ENCODE measurements at regions not wholly inside any gene's neighbourhood (a gene's known extent, or its start where the extent isn't known, plus 50 kb on each side); places are given as distances from the start of the nearest gene placed in this dataset.

DNA sequence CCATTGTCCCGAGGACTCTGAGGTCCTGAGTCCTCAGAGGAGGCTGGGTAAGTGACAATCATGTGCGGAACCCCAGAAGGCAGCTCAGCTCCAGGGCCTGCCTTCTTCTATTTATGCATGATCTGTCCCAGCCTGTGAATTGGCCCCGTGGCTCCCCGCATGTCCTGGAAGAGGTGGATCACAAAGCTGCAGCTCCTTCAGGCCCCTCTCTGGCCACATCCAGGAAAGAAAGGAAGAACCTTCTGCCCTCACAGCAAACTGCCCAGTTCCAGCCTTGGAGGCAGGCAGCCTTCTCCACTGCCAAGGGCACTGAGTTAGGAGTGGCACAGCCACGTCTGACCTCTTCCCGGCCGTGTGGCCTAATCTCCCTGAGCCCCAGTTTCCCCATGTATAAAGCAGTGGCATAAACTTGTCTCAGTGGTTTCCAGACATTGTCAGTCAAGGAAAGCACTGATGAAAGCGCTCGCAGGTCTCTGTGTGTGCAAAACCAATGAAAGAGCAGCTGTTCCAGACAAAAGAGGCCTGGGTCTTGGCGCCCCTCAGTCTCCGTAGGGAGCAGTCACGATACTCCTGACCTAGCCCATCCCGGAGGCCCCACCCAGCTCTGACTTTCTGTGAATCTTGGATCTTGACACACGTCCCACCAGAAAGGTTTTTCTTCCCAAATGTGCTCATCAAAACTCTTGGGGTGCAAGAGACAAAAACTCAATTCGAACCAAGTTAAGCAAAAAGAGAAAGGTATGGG, 497.3 kb downstream of the SHQ1 start:
- intact Hi-C loops (cut with micrococcal nuclease) = no loop called here

DNA sequence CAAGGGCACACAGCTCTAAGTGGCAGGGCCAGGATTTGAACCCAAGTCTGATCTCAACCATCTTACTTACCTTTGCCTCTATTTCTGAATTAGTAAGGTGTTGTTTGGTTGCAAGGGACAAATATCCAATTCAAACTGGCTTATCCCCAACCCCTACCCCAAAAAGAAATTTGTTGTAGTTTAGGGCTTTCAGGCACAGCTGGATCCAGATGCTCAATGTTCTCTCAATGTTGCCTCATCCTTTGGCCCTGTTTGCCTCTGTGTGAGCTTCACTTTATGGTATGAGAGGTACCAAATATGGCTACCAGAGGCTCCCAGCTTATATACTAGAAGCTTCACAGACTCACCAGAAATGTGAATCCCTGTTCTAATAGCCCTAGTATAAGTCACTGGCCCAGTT, 499.9 kb downstream of the SHQ1 start:
- intact Hi-C loops (cut with micrococcal nuclease) = loop anchor here (5.0 to 10.0 kb wide), 4 partner anchors 79 to 646 kb away; partner anchors contain the start of gene PPP4R2

DNA sequence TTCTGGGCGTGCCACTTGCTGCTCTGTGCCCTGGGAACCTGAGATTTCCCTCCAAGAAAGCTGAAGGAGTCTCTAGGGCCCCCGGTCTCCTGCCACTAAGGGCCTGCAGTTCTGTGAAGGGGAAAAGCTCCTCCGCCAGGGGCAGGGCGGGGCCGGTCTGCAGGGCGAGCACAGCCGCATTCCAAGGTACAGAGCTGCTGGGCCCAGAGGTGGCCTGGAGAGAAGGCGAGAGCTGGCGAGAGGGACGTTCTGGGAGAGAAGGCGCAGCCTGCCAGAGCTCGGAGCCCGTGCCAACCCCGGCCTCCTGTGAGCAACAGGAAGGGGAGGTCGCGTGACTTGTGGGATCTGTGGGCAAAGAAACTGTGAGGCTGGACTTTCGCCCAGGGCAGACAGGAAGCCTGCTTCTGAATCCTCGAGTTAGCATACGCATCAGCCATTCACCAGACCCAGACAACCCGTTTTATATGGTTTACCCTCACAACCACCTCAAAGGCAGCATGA, 500.4 kb downstream of the SHQ1 start:
- intact Hi-C loops (cut with micrococcal nuclease) = loop anchor here (2.0 to 10.0 kb wide), 5 partner anchors 79 to 647 kb away; partner anchors contain the start of gene PPP4R2

DNA sequence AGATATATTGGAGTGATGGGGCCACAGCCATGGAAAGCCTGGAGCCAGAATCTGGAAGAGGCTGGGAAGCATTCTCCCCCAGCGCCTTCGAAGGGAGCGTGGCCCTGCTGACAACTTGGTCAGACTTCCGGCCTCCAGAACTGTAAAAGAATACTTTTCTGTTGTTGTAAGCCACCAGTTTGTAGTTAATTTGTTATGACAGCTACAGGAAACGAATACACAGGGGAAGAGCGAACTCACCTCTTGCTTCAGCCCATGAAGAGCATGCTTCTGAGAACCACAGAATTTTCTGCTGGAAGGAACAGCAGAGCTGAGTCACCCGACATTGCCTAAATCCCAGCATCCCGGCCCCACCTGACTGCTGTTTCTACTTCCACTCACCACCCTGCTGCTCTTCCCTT, 501.7 kb downstream of the SHQ1 start:
- intact Hi-C loops (cut with micrococcal nuclease) = loop anchor here (2.0 to 10.0 kb wide), 5 partner anchors 81 to 648 kb away; partner anchors contain the start of gene PPP4R2

DNA sequence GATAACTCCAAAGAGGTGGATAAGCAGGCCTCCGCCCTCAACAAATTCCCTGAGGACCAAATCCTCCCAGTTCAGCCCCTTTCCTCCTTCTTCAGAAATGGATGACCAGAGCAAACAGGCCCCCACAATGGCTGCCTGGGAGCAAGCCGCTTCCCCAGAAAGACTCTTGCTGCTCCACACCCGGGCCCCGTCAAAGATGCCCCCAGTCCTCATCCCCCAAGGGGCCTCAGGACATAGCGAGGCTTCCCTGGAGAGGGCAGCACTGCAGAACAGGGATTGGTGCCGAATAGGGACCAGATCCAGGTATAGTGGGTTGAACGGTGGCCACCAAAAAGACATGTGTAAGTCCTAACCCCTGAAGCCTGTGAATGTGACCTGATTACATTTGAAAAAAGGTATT, 502.3 kb downstream of the SHQ1 start:
- intact Hi-C loops (cut with micrococcal nuclease) = loop anchor here (2.0 to 10.0 kb wide), 5 partner anchors 81 to 649 kb away; partner anchors contain the start of gene PPP4R2

DNA sequence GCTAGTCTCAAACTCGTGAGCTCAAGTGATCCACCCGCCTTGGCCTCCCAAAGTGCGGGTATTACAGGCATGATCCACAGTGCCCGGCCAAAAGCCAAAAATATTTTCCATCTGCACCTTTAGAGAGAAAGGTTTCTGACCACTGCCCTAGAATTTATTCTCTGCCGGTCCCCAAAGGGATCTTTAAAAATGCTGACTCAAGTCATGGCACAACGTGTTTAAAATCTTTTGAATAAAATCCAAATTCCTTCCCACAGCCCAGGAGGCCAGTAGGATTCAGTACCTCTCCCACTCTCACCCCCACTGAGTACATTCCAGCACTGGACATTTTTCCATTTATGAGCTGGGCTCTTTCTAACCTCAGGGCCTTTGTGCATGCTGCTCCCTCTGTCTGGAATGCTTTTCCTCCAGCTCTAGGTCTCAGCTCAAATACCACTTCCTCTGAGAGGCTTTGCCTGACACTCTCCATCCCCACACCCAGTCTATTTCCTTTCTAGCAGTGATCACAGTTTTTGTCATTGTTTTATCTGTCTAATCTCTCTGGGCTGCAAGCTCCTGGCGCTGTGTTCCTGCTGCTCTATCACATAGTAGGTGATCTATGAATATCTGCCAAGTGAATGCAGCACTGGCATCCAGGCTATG, 502.9 kb downstream of the SHQ1 start:
- intact Hi-C loops (cut with micrococcal nuclease) = loop anchor here (5.0 to 10.0 kb wide), 4 partner anchors 82 to 649 kb away; partner anchors contain the start of gene PPP4R2

DNA sequence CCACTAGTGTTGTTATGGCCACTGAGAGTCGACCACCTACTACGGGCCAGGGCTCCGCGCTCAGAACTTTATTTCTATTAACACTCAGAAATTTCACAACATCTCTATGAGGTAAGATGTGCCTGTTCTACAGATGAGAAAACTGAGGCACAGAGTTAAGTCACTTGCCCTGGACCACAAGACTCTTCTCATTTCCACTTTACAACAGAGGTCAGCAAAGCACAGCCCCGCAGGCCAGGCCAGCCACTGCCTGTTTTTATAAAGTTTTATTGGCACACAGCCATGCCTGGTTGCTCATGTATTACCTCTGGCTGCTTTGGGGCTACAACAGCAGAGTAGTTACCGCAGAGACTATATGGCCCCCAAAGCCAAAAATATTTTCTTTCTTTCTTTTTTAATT, 503.6 kb downstream of the SHQ1 start:
- intact Hi-C loops (cut with micrococcal nuclease) = loop anchor here (5.0 to 10.0 kb wide), 6 partner anchors 83 to 650 kb away; partner anchors contain the start of gene PPP4R2

DNA sequence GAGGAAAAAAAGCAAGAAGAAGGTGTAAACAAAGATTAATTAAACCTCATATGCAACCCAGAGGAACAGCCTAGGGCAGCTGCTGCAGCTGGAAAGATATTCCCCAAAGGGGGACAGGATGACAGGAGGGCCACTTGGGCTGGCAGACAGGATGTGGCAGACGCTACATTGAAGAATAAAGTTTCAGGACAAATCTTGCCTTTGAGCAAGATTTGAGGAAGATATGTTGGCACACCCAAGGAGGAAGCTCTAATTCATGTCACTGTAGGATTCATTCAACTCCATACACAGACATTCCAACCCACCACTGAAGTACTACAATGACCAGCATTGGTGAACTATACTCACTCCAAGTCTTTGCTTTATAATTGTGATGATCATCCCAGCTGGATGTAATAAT, 504.0 kb downstream of the SHQ1 start:
- intact Hi-C loops (cut with micrococcal nuclease) = loop anchor here (5.0 to 10.0 kb wide), 5 partner anchors 357 to 651 kb away; partner anchors contain the start of gene PPP4R2

DNA sequence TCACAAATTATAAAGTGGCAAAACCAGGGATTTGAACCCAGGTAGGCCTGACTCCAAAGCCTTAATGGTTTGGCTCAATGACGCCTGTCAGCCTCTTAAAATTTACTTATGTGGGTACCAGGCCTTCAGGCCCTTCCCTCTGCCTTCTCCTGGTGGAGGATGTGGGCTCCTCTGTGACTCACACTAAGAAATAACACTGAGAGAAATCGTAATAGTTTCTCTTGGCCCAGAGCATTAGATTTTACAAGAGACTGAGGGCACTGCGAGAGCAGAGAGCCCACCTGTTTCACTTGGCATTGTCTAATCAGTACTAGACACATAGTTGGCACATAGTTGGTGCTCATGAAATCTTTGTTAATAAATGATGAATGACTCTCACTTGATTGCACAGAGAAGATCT, 505.2 kb downstream of the SHQ1 start:
- intact Hi-C loops (cut with micrococcal nuclease) = loop anchor here (2.0 to 10.0 kb wide), 8 partner anchors 30 to 652 kb away; partner anchors contain the start of genes PPP4R2 and RYBP

DNA sequence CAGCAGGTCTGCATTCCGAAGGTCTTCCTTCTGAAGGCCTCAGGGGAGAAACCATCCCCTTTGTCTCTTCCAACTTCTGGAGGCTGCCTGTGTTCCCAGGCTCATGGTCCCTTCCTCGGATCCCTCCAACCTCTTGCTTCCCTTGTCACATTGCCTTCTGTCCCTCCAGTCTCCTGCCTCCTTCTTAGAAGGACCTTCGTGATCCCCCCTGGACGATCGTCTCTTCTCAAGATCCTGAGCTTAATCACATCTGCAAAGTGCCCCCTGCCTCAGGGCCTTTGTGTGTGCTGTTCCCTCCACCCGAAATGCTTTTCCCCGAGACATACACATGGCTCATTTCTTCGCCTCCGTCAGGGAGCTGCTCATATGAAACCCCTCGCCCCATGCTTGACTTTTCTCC, 505.8 kb downstream of the SHQ1 start:
- intact Hi-C loops (cut with micrococcal nuclease) = loop anchor here (2.0 to 10.0 kb wide), 8 partner anchors 30 to 652 kb away; partner anchors contain the start of genes PPP4R2 and RYBP

DNA sequence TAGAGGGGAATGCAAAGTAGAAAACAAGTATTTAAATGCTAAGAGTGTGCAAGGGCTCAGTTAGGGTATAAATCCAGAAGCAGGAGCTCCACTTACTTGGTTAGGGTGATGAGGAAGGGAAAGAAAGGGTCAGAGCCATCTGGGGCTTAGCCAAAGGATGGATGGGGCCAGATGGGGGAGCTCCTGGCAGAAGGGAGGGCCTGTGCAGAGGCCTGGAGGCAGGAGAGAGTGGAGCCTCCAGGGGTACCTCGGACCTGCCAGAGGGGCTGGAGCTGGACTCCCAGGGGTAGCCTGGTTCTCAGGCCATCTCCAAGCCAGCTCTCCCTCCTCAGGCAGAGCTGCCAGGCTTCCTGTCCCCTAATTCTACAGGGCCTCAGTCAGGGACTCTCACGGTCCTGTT, 506.3 kb downstream of the SHQ1 start:
- intact Hi-C loops (cut with micrococcal nuclease) = loop anchor here (2.0 to 10.0 kb wide), 9 partner anchors 29 to 653 kb away; partner anchors contain the start of genes PPP4R2 and RYBP

DNA sequence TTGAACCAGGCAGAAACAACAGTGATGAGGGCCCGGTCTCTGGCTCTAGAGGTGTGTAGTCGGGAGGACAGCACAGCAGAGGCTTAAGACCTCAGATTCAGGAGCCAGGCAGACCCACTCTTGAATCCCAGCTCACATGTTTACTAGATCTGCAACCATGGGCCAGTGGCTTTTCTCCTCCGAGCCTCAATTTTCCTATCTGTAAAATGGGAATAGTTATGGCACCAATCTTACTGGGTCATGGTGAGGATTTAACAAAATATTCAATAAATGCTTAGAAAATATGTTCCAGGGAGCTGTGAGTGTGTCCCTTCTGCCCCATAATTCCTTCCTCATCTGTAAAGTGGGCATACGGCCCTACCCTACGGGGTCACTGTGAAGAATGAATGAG, 506.9 kb downstream of the SHQ1 start:
- intact Hi-C loops (cut with micrococcal nuclease) = loop anchor here (2.0 to 10.0 kb wide), 6 partner anchors 354 to 653 kb away; partner anchors contain the start of gene PPP4R2

DNA sequence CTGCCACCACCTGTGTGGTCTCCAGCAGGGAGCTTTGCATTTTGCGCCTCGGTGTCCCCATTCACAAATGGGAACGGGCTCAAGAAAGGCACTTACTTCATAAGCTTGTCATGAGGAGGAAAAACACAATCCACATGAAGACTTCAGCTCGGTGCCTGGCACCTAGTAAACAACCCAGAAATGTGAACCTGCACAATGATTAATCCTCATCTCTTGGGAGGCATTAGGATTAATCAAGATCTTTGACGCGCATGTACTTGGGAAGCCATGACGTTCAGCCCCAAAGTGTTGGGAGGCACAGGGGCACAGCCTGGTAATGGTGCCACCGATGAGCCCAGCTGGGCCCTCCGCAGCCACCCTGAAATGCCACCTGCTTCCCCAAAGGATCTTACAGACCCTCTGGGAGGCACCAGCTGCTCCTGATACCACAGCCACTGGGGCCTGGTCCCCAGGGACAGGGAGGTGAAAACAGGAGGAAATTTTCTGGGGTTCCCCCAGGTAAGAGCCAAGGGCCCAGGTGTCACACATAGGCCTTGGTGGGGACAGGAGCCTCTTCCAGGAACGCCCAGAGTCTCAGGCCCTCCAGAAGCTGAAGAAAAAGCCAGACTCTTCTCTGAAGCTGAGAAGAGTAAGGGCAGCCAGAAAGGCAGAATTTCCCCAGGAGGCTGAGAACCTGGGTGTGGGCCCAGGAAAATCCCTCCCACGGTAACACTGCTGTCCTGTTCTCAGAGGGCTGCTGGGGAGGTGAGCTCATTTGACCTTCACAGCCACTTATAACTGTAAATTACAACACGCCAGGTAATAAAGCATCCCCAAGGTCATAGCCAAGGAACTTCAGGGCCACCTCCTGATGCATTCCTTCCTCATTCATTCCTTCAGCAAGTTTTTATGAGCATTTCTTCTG, 507.5 kb downstream of the SHQ1 start:
- intact Hi-C loops (cut with micrococcal nuclease) = loop anchor here (2.0 to 10.0 kb wide), 6 partner anchors 353 to 654 kb away; partner anchors contain the start of gene PPP4R2

DNA sequence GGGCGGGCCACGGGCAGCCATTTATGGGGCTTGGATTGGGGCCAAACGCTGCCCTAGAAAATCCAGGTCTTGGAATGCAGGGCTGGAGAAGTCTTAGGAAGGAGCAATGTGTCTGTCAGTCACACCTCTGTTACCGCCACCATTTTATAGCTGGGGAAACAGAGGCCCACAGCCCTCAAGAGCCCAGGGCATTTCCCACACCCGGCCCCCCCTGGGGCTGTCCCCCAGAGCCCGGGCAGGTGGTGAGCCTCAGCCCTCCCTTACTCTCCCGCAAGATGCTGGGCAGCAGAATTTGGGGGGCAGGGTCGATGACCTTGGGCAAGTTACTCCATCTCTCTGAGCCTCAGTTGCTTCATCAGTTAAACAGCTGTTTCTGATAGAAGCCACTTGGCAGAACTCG, 508.2 kb downstream of the SHQ1 start:
- intact Hi-C loops (cut with micrococcal nuclease) = loop anchor here (2.0 to 10.0 kb wide), 6 partner anchors 353 to 655 kb away; partner anchors contain the start of gene PPP4R2

DNA sequence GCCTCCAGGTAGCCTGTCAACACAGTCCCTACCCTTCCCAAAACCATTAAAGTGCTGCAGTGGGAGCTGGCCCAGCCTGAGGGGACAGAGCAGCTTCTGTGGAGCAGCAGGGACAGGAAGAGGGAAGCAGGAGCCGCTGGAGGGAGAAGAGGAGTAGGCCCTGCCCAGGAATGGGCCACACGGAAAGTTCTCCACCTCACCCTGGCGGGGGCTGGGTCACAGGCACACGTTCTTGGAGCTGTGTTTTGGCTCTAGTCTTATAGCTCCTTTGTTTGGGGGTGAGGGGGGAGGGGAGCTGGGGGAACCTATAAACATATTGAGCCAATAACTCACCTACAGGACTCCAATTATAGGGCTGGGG, 508.6 kb downstream of the SHQ1 start:
- intact Hi-C loops (cut with micrococcal nuclease) = loop anchor here (2.0 to 10.0 kb wide), 7 partner anchors 239 to 655 kb away; partner anchors contain the start of gene PPP4R2

DNA sequence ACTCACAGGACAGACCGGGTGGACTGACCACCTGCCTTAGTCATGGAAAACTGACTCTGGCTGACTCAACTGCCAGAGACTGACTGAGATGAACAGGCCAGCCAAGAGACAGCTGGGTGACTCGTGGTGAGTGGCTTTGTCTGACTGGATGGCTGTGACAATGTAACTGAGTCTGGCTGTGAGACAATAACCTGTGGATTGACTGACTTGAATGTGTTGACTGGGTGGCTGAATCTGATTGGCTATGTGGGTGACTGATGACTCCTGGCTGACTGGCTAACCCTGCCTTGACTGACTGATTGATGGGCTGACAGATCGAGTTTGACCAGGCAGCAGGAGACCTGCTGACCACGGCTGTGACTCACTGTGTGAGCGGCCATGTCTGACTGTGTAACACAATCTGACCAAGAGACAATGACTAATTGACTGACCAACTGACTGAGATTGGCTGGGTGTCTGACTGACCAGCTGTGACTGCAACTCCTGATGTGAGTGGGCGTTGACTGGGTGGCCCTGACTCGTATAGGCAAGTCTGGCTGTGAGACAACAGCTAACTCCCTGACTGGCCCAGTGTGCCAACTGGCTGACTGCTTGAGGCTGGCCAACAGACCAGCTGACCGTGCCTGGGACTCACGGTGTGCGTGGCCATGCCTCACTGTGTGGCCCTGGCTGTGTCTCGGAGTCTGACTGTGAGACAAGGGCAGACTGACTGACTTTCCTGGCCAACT, 509.1 kb downstream of the SHQ1 start:
- intact Hi-C loops (cut with micrococcal nuclease) = loop anchor here (2.0 kb wide), 1 partner anchor 238 kb away; no protein-coding TSS in a partner anchor

DNA sequence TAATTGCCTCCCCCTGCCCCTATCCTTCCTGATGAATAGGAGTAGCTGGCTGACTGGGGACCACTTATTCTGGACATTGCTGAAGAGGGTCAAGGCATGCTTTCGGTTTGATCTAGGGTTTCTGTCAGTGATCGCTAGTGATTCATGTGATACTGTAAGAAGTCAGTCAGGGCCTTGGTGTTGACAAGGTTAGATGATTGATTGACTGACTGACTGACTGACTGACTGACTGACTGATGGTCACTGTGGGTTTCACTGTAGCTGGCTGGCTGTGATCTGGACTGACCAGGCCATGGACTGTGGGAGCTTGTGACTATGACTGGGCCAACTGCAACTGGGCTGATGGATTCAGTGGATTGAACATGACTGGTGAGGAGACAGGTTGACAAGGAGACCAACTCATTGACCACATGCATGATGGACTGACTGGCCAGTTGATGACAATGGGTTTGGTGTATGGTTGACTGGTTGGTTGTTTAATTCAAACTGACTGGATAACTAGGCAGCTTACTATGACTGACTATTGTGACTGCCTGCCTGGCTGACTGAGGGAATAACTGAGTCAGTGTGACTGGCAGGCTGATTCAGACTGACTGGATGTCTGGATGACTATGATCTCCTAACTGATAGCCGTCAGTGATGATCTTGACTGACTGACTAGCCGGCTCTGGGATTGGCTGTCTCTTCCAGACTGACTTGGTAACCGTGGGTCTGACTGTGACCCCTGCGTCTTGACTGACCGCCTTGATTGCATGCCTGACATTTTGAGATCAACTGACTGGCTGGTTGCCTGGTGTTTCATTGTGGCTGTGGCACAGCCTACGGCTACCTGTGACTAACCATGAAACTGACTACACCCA, 509.9 kb downstream of the SHQ1 start:
- intact Hi-C loops (cut with micrococcal nuclease) = loop anchor here (2.0 kb wide), 1 partner anchor 238 kb away; no protein-coding TSS in a partner anchor

DNA sequence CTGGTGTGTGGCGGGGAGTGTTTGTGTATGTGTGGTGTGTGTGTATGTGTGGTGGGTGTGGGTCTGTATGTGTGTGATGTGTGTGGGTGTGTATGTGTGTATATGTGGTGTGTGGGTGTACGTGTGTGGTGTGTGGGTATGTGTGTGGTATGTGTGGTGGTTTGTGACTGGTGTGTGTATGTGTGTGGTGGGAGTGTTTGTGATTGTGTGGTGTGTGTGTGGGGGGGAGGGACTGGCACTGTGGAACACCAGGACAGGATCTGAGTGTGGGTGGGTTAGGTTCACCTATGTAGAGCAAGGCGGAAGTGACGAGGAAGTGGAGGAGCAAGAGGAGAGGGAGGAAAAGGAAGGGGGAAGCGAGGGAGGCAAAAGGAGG, 510.8 kb downstream of the SHQ1 start:
- intact Hi-C loops (cut with micrococcal nuclease) = no loop called here

All from T-helper 1 cell treated with Interleukin-12 subunit alpha and Interleukin-12 subunit beta and Interleukin-4 antibody, amounts not matched to agents 30 ng/mL and 1 ng/mL, for 36 hours (primary cell).